NCI-H460 (cell line): ENCODE measurements at regions not wholly inside any gene's neighbourhood (a gene's known extent, or its start where the extent isn't known, plus 50 kb on each side); places are given as distances from the start of the nearest gene placed in this dataset.

Experiments used
- DNase-seq: peaks from one replicate; pipeline ENCODE4 v3.0.0-alpha.2; 2016; ENCODE audit warnings: low read depth; ENCODE audit errors: extremely low read depth

GRCh38 chr5:82855893-82856550 lies 221.2 kb downstream of the TMEM167A start:
- DNase-seq = no peak

DNA sequence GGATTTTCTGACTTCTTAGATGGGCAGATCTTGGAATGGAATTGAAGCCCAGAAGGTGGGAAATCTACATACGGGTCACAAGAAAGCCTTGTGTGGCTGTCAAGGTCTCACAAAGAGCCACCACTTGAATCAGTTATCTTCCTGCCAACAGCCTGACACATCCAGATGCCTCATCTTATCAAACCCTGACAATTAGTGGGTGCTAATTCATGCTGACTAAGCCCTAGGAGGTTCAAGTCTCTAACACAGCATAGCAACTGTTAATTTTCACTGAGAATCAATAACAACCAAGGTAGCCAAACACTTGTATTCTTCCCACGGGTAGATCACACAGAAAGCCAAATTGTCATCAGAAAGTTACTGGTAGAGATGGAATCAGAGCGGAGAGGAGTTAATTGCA lies 222.2 kb downstream of the TMEM167A start:
- no peak for DNase-seq

GRCh38 chr5:82851471-82851870 lies 225.7 kb downstream of the TMEM167A start:
- no peak for DNase-seq

DNA sequence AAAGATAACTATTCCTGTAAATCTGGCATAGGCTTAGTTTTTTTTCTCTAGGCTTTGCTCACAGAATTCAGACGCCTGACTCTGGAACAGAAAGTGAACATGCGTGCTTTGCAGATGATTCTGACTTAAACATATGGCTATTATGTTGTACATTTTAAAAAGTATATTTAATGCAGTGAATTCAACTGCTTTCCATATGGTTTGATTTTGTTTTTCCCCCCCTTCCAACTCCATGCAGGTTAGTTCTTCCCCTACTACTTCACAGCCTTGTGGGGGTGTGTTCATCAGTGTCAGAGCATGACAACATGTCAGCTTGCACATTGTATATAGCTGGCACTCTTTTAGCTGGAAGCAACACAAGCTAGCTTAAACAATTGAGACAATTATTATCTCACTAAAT lies 226.8 kb downstream of the TMEM167A start:
- no peak for DNase-seq

GRCh38 chr5:82849885-82850284 lies 227.3 kb downstream of the TMEM167A start:
- DNase-seq = no peak

GRCh38 chr5:82847562-82847961 lies 229.6 kb downstream of the TMEM167A start:
- DNase-seq = no peak

GRCh38 chr5:82839881-82840280 lies 237.3 kb downstream of the TMEM167A start:
- no peak for DNase-seq

DNA sequence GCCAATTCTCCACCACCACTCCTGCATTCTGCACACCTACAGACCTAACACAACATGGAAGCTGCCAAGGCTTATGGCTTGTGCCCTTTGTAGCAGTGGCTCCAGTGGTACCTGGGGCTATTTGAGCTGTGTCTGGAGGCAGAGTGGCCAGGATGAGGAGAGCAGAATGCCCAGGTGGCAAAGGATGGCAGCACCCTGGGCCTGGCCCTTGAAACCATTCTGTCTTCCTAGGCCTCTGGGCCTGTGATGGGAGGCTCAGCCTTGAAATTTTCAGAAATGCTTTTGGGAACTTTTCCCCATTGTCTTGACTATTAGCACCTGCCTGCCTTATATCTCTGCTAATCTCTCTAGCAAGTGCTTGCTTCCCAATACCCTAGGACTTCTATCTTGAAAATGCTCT lies 241.7 kb downstream of the TMEM167A start:
- DNase-seq = no peak

GRCh38 chr5:82834151-82834550 lies 243.0 kb downstream of the TMEM167A start:
- no peak for DNase-seq

DNA sequence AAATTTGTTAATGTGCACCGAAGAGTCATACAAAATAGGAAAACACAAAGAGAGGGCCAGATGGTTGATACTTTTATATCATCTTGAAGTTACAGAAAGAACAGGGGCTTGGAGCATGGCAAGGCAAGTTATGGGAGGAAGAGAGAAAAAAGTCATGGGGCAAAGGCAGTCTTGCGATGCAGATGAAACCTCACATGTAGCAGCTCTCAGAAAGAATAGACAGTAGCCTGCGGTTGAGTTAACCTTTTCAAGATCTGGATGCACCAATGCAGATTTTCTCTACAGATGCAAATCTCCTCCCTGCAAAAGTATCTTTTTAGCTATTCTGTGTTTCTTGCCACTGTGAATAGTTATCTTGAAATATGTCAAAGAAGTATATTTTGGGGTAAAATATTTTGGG lies 243.9 kb downstream of the TMEM167A start:
- no peak for DNase-seq

- no peak for DNase-seq
Measured at GRCh38 chr5:82832445-82832844, 244.7 kb downstream of the TMEM167A start.

GRCh38 chr5:82828211-82828610 lies 249.0 kb downstream of the TMEM167A start:
- DNase-seq = no peak

- no peak for DNase-seq
Measured at GRCh38 chr5:82827651-82828050, 249.5 kb downstream of the TMEM167A start.

GRCh38 chr5:82822634-82822927 lies 254.6 kb downstream of the TMEM167A start:
- no peak for DNase-seq

GRCh38 chr5:82821846-82822633 lies 255.2 kb downstream of the TMEM167A start:
- DNase-seq = no peak

GRCh38 chr5:82820961-82821845 lies 256.0 kb downstream of the TMEM167A start:
- no peak for DNase-seq

GRCh38 chr5:82820188-82820587 lies 257.0 kb downstream of the TMEM167A start:
- no peak for DNase-seq

- no peak for DNase-seq
Measured at GRCh38 chr5:82817897-82818676, 259.1 kb downstream of the TMEM167A start.

DNA sequence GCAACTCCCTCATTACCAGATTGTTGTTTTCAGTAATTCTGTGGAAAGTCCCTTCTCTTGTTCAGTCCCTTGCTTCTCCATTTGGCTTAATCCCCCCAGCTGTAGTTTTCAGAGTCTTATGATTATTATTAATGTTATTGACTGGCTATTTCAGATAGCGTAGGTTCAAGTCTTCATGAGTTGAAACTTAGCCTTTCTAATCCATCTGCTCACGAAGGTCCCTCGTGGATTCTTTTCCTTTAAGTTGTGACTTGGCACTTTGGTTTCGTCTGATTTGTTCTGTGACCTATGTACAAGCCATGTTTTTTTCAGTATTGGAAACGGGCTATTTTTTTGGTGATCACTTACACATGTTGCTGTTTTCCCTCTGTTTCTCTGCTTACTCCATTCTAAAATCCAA lies 260.3 kb downstream of the TMEM167A start:
- no peak for DNase-seq

DNA sequence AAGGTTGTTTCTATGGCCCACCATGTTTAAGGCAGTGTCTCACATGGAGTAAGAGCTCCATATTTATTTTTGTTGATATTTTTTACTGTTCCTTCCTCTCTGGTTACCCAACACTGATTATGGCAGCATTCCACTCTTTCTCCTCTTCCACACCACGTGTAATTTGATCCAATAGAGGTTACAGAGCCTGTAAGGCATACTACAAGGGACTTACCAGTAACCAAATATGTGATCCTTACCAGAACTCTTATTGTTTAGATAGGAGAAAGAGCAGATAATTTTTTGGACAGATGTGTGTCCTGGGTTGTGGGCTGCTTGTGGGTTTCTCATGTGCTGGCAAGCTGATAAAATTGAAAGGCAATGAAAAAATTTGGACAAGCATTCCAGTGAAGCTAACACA lies 261.3 kb downstream of the TMEM167A start:
- DNase-seq = no peak

DNA sequence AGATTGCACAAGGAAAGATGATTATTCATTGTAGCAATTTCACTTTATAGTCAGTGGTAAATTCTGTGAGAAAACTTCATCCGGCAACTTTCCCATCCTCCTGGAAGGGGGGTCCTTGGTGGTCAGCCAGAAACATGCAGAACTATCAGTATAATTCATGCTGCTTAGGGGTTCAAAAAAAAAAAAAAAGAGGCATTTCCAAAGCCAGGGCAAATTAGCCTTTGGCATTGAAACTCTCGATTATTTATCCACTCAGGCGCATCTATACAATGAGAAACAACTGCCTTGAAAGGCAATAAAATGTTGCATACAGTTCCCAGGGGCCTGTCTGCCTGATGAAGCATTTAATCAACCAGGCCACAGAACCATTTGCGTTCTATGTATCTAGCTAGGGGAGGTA lies 263.3 kb downstream of the TMEM167A start:
- no peak for DNase-seq
